Calu3 (cell line): ENCODE measurements at regions not wholly inside any gene's neighbourhood (a gene's known extent, or its start where the extent isn't known, plus 50 kb on each side); places are given as distances from the start of the nearest gene placed in this dataset.

ENCODE experiments used
- BruUV-seq: library from RNA; stranded (reverse); fragments of 400-500 nt; replicated peaks from 2 replicates; lab custom pipeline; 2021; lab: Mats Ljungman, UMichigan
- CTCF ChIA-PET: fragments of 300-600 bp; sonication (Branson Sonifier 250); formaldehyde crosslinking; loops from one replicate; lab custom pipeline; 2022; ENCODE audit warnings: antibody characterized with exemption; lab: Charles Lee
- DNase-seq: peaks from one replicate; pipeline ENCODE4 v3.0.0; 2022
- H3K27ac Mint-ChIP-seq: one replicate; pipeline ENCODE4 v1.8.0; 2022; ENCODE audit warnings: mixed read lengths; ENCODE audit not compliant: unreplicated experiment
- H3K27me3 Mint-ChIP-seq: one replicate; pipeline ENCODE4 v1.8.0; 2022; ENCODE audit warnings: mixed read lengths; ENCODE audit not compliant: unreplicated experiment
- H3K36me3 Mint-ChIP-seq: one replicate; pipeline ENCODE4 v1.8.0; 2022; ENCODE audit warnings: mild to moderate bottlenecking, moderate library complexity, mixed read lengths; ENCODE audit not compliant: insufficient read depth, unreplicated experiment
- H3K4me1 Mint-ChIP-seq: one replicate; pipeline ENCODE4 v1.8.0; 2022; ENCODE audit warnings: mild to moderate bottlenecking, low read depth, mixed read lengths; ENCODE audit not compliant: unreplicated experiment
- H3K4me3 Mint-ChIP-seq: one replicate; pipeline ENCODE4 v1.8.0; 2022; ENCODE audit warnings: mild to moderate bottlenecking, low read depth, moderate library complexity, mixed read lengths; ENCODE audit not compliant: unreplicated experiment
- H3K9me3 Mint-ChIP-seq: one replicate; pipeline ENCODE4 v1.8.0; 2022; ENCODE audit warnings: low read depth, mixed read lengths; ENCODE audit not compliant: unreplicated experiment
- CTCF ChIP-seq: fragments of 200-600 bp; IDR thresholded peaks from one replicate; pipeline ENCODE4 v1.8.0; 2022; ENCODE audit warnings: antibody characterized with exemption; ENCODE audit not compliant: unreplicated experiment
- intact Hi-C: fragments of 100-400 bp; cut with micrococcal nuclease; formaldehyde crosslinking; loops from one replicate; pipeline ENCODE4 v1.10.0; 2022; ENCODE audit not compliant: unreplicated experiment

- intact Hi-C loops: loop anchor here (2.0 to 10.0 kb wide), 4 partner anchors 450 to 1458 kb away; no protein-coding TSS in a partner anchor
- TF ChIP-seq CTCF: no peak
- CTCF ChIA-PET: no interaction called here
- Mint-ChIP-seq H3K4me1 (peaks cover 26% of the 10 kb centered on the region), H3K36me3 (peaks cover 5% of the 10 kb centered on the region), H3K4me3 (no peak overlapping the region), H3K27ac (no peak overlapping the region), H3K27me3 (no peaks in the 10 kb centered on the region), H3K9me3 (no peaks in the 10 kb centered on the region)
- DNase-seq: no peak
- BruUV-seq: no TSS peak
Measured at GRCh38 chr5:90184764-90185163, 224.8 kb downstream of the CETN3 start.

- peak; percentile 47 for DNase-seq
- no TSS peak for BruUV-seq
- H3K36me3 Mint-ChIP-seq: peaks cover 5% of the 10 kb centered on the region
- TF ChIP-seq CTCF: no peak
- CTCF ChIA-PET: interaction anchor here (0.6 to 1.0 kb wide), 2 partner anchors 1185 to 1454 kb away, joined by 3 to 9 read pairs; no protein-coding TSS in a partner anchor
- intact Hi-C loops: loop anchor here (10.0 kb wide), 3 partner anchors 448 to 918 kb away; no protein-coding TSS in a partner anchor
- H3K9me3 Mint-ChIP-seq: no peaks in the 10 kb centered on the region
- peaks cover 26% of the 10 kb centered on the region for H3K4me1 Mint-ChIP-seq
- H3K27me3 Mint-ChIP-seq: no peaks in the 10 kb centered on the region
- no peak overlapping the region for H3K27ac Mint-ChIP-seq
- no peak overlapping the region for H3K4me3 Mint-ChIP-seq
Measured at GRCh38 chr5:90182726-90183125, 226.8 kb downstream of the CETN3 start.

- BruUV-seq: no TSS peak
- no peak overlapping the region for H3K27ac Mint-ChIP-seq
- H3K4me1 Mint-ChIP-seq: no peaks in the 10 kb centered on the region
- TF ChIP-seq CTCF: no peak
- CTCF ChIA-PET: interaction anchor here (0.6 kb wide), 1 partner anchor 368 kb away, joined by 3 read pairs; no protein-coding TSS in a partner anchor
- no peaks in the 10 kb centered on the region for H3K36me3 Mint-ChIP-seq
- H3K27me3 Mint-ChIP-seq: no peaks in the 10 kb centered on the region
- intact Hi-C loops: no loop called here
- no peak for DNase-seq
- H3K4me3 Mint-ChIP-seq: no peak overlapping the region
- peaks cover 11% of the 10 kb centered on the region for H3K9me3 Mint-ChIP-seq
Measured at GRCh38 chr5:90174236-90174635, 235.3 kb downstream of the CETN3 start.

GRCh38 chr5:90173299-90174030 is 236.1 kb downstream of the CETN3 start:
- Mint-ChIP-seq H3K36me3 (no peaks in the 10 kb centered on the region), H3K9me3 (peaks cover 11% of the 10 kb centered on the region), H3K4me3 (no peak overlapping the region), H3K27me3 (no peaks in the 10 kb centered on the region), H3K4me1 (no peaks in the 10 kb centered on the region), H3K27ac (no peak overlapping the region)
- intact Hi-C loops: no loop called here
- CTCF ChIA-PET: no interaction called here
- TF ChIP-seq CTCF: no peak
- no peak for DNase-seq
- no TSS peak for BruUV-seq
